Stimulated activated CD8-positive, alpha-beta memory T cell treated with anti-CD3 and anti-CD28 coated beads, Interleukin-4, amount 100 ng/mL, for 24 hours (primary cell): ENCODE measurements at regions not wholly inside any gene's neighbourhood (a gene's known extent, or its start where the extent isn't known, plus 50 kb on each side); places are given as distances from the start of the nearest gene placed in this dataset.
"Not testable (repeated sequence)": the region's sequence is repeated elsewhere in the genome, so short reads cannot be mapped to it uniquely, and the experiment has no call there.

Experiments used
- DNase-seq: peaks from one replicate; pipeline ENCODE4 v3.0.0-alpha.2; 2020; ENCODE audit warnings: low read depth

DNA sequence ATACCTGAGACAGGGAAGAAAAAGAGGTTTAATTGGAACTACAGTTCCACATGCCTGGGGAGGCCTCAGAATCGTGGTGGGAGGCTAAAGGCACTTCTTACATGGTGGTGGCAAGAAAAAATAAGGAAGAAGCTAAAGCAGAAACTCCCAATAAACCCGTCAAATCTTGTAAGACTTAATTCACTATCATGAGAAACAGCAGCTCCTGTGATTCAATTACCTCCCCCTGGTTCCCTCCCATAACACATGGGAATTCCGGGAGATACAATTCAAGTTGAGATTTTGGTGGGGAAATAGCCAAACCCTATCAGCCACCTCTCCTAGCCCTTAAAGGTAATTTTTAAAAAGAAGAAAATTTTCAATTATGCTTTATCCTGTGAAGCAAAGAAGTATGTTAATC lies 728.8 kb downstream of the RNF144A start:
- DNase-seq, result no peak

DNA sequence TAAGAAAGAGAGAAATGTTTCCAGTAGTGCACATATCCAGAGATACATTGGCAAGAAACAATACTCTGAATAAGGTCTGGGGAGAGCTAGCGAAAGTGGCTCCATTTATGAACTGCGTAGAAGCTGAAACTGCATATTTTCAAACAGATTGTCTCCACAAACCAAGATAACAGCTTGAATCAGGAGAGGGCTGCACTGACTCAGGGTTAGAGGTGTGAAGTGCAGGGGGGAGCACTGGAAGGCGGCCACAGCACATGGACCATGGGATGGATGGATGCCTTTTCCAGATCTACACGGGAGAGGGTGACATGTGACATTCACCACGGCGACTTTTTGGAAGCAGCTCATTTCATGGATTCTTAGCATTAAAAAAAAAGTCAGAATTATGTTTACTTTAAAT lies 729.4 kb downstream of the RNF144A start:
- DNase-seq, result no peak

DNA sequence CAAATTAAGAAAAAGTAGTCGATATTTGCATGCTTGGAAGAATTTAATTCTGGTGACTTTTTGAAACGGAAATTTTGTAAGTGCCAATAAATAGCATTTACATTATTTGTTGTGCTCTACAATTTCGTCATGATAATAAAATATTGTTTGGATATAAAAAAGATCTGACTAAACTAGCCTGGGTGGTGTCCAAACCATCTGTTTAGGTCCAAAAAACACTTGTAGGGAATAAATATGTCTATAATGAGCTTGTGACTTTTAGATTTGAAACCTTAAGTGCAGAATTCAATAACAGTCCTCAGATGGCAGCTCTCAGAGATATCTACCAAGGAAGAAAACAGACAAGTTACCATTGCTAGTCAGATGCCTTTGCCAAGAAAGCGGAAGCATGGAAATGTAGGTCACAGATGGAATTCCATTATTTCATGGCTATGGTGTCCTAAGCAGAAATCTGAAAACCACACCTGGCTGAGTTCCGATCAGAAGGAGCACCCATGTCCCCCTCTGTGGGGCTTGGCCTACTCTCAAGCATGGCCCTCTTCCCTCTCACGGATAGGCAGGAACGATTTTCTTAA lies 731.1 kb downstream of the RNF144A start:
- DNase-seq, result no peak

DNA sequence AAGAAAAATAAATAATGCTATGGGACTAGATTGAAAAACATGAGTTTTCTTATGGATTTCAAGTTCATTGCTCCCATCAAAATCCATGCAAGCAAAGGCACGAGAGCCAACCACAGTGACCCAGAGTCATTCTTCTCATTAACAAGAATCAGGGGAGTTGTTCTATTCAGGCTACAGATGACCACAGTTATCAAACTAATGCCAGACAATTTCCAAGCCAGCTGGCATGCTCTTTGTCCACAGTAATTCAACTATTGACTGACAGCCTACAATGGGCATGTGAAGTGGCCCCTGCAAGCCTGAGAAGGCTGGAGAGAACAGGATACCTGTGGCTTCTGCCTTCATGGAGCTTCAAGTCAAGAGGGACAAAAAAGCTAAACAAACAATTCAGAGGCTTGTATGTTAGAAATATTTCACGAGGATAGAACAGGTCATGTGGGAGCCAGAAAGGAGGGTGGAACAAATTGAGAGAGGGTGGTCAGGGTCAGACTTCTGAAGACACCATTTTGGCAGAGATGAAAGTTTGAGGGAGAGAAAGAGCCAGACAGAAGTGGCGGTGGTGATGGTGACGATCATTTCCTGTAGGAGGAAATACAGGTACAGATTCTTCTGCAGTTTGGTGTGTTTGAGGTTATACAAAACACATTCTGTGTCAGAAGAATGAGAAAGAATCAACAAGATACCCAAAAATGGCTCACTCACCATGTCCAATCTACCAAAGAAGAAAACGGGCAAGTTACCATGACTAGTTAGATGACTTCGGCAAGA lies 732.4 kb downstream of the RNF144A start:
- no peak for DNase-seq

DNA sequence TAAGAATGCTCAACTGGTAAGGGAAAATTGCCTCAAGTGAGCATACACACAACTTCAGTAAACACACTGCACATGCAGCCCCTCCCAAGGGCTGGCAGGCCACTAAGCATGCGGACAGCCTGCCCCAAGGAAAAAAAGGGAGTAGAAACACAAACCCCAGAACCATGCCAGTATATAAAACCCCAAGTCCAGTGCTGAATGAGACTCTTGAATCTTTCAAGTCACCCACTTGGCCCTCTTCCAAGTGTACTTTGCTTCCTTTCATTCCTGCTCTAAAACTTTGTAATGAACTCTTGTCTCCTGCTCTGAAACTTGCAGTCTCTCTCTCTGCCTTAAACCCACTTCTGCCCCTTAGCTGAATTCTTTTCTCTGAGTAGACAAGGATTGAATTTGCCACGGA lies 736.4 kb downstream of the RNF144A start:
- DNase-seq, result no peak

DNA sequence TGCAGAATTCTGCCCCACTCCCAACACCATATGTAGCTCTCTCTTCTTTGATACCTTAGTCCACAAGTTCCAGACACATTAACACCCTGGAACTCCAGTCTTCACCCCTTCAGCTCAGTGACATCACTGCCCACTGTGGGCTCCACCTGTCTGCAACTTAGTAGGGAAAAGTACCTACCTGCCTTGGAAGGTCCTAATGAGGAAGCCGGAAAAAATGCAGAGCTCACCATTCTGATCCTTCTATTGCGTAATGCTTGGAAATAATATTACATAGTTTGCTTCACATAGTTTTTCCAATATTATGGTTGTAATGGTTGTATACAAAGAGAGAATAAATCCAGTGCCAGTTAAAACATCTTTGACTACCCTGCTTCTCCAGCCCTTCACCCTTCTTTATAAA lies 738.4 kb downstream of the RNF144A start:
- DNase-seq, result no peak

DNA sequence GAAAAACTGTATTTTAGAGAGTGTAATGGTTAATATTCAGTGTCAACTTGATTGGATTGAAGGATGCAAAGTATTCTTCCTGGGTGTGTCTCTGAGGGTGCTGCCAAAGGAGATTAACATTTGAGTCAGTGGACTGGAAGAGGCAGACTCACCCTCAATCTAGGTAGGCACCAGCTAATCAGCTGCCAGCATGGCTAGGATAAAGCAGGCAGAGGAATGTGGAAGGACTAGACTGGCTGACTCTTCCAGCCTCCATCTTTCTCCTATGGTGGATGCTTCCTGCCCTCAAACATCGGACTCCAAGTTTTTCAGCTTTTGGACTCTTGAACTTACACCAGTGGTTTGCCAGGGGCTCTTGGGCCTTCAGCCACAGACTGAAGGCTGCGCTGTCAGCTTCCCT lies 740.3 kb downstream of the RNF144A start:
- not testable (repeated sequence) for DNase-seq

DNA sequence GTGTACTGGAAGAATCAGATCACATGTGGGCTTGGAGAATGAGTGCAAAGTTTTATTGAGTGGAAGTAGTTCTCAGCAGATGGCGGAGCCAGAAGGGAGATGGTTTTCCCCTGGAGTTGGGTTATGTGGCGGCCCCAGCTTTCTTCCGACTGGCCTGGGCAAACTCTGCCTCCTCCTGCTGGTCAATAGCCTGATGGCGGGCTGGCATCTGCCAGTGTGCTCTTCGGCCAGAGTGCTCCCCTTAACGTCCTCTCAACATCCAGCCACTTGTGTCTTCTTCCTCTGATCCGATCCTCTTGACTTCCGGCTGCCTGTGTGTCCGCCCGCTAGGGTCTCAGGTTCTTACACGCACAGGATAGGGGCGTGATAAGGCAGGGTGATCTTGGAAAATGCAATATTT lies 741.3 kb downstream of the RNF144A start:
- DNase-seq, result no peak

DNA sequence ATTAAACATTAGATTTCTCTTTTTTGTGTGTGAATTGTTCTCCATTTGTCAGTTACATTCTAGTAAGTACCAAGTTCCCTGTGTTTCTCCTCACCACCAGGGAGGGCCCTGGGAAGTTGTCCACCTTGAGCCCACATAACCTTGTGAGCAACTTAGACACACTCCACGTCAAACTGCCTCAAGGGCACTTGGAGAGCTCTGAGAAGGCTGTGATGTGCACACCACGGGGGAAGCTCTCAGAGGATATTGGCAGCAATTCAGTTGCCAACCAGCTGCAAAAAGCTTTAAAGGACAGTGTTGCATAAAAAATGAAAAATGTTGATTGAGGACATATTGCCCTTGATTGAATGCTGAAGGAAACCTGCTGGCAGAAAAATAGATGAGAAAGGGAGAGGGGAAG lies 743.6 kb downstream of the RNF144A start:
- no peak for DNase-seq

DNA sequence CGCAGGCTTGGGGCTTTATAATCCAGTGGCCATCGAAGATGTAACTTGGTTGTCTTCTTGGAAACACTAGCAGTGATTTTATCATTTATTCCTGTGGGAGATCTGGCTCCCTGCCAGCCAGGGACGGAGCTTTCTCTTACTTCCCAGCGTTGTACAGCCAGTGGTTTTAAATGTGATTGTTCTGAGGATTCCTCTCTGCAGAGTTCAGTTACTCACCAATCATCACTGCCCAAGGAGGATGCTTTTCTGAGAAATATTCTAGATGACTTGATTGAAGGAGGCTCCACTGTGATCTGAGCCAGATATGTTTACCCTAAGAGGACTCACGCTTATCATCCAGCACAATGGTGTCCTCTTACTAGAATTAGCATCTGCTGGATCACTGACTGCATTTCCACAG lies 744.3 kb downstream of the RNF144A start:
- DNase-seq, result no peak

DNA sequence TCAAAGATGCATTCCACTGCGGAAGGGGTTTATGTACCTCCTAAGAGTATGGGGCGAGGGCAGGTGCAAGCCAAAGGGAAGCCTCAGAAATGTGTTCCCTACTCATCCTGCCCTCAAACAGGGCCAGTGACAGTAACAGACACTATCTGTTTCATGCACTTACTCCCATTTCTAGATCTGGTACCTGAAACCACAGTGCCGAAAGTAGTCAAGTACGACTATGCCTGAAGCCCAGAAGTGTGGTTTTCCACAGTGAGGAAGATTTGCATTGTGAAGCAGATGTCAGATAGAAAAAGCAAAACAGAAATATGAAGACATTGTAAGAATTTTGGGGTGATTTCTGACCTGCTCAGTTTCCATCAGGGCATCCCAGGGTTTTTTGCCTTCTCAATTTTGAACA lies 748.7 kb downstream of the RNF144A start:
- no peak for DNase-seq

DNA sequence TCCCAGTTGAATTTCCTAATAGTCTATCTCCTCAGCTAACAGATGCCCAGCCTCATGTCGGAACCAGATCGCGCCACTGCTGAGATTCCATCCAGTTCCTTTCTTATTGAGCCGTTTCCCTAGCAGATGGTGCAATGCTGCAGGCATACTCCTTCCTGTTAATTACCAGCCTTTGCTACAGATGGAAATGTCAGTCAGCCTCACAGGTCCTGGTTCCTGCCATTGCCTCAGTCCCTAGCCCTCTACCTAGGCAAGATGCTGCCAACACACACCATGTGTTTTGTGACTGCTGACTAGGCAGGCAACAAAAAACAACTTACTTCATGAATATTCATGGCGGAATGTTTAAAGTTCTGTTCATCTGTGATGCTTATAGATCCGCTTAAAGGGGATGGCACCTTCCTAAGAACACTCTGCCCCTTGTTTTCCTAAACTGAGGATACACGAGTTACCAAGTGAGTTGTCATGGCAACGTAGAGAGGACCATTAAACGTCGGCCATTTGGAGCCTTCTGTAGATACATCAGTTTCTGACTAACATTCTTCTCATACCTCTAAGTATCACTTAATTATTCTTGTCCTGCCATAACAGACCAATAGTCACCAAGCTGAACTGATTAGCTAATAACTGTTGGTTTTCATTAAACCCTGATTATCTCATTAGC lies 749.5 kb downstream of the RNF144A start:
- DNase-seq, result no peak

DNA sequence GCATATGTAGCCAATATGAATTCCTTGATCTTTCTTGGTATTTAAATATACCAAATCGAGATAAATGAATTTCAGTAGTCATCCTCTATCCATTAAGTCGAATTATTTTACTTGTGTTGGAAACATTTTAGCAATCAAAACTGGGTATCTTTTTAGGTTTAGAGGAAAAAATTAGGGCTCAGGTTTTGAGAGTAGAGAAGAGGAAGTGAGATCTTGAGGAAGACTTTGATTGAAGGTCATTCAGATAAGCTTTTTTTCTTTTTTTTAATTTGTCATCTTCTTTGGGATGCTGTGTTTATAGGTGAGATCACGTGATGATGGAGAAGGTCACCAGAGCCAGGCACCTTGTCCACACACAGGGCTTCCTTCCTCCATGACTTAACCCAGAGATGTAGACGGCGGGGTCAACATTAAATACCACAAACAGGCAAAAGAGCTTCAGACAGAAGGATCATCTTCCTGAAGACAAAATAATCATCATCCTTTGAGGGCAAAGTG lies 750.1 kb downstream of the RNF144A start:
- DNase-seq, result no peak

DNA sequence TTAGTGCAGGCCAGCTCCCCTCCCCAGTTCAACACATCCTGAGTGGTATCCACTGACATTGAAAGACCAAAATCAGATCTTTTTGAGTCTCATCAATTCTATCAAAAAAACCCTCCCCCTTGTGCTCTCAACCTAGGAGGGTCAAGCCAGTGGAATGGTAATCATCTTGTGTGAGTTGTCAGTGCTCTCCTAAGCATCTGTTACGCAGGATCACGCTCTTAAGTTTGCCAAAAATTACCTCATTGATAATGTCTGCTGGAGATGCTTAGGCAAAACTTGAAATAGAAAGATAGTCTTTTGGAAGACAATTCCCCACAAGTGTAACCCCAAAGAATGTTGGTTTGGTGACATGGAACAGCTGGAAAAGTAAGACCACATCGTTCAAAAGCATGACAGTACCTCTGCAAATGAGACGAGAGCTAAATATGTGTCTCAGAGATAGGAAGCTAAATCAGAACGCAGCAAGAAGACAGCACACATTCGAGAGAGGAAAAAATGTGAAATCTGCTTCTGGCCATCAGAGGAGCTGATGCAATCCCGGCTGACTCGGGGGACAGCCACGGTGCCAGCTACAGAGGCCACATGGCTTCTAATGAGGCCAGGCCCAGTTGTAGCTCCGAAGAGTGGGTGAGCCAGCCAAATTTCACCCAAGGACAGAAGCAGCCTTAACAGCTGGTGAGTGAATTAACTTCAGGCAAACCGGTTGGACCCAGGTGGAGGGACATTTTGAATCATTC lies 753.9 kb downstream of the RNF144A start:
- DNase-seq, result no peak

DNA sequence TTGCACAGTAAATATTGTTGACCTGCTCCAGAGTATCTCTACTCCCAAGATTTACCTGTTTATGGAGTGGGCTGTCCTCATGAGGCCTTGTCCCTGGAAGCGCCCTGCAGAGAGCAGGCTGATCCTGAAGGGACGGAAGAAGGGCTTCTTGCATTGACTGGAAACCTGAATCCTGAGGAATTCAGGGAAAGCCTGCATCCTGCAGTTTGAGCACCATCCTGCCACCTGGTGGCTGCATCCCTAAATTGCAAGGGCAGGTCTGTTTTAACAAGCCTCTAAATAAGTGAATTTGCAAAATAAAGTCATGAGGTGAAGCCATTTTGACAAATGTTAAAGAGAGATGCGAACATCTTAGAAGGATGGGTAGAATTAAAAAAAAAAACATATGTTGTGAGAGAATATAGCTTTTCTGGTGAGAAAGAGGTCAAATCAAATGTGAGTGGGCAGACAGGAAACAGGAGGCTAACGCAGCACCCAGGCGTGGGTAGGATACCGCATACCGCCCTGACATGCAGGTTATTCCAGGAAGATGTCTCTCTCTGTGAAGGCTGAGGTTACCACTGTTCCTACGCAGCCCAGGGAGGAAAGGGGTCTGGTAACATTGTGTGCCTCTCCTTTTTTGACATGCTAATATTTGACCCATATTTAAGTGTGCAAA lies 754.9 kb downstream of the RNF144A start:
- DNase-seq, result peak; percentile 57

DNA sequence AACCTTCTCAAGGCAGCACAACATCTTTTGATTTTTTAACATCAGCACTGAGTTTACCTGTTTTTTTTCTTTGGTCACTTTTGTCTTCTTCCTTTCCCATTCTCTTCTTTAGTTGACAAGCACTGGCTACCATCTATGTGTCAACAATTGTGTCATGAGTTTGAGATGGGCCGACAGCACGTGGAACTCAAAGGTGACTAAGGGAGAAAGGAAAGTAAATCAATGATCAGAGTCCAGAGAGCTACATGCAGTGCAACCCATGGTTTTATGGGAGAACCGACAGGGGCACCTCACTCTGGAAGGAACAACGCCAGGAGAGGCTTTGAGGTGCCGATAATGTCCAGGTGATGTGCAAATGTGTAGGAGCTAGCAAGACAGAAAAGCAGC lies 755.5 kb downstream of the RNF144A start:
- DNase-seq, result no peak

DNA sequence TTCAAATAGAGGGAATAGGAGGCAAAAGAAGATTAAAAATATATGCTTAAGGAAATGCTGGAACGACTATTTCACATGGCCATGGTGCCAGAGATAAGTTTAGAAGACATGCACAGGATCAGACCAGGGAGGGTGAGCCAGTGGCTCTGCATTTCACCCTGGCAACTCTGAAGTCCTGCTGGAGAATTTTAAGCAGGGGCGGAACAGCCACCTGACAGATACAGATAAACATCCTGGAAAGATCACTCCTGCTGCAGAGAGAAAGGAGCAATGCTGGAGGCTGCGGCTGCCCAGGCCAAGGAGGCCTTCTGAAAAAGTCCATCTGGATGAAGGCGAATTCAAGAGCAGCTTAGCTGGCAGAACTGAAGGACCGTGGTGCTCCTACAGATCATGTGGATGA lies 755.9 kb downstream of the RNF144A start:
- DNase-seq, result no peak

DNA sequence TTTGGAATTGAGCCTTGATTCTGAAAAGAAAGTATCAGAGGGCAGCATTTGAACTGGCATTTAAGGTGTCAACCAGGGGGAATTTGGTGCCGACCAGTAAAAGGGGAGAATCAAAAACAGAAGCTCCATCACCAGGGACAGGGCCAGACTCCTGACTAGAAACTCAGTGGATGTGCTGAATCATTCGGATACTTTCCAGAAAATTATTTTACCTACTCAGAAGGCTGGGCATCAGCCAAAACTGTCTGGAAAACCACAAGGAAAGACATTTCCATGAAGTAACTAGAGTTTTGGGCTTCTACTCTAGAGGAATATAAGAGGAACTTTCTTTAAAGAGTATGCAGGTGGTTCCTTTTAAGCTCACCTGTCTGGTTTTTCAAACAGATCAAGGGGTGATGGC lies 756.6 kb downstream of the RNF144A start:
- DNase-seq, result no peak

DNA sequence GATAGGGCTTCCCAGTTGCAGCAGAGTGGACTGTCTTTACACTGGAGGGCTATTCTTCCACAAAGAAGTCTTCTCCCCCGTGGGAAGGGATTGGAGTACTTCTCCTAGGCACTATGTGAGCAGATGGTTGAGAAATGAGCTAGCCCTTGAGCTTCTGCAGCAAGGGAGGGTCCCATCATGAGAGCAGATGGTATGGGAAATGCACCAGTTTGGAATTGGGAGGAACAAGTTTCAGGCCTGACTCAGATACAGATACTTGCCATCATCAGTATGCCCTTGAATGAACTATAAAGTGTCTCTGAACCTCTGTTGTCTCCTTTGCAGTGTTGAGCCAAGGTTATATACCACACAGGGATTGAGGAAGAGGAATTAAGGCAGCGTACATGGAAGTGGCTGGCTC lies 757.4 kb downstream of the RNF144A start:
- DNase-seq, result no peak

DNA sequence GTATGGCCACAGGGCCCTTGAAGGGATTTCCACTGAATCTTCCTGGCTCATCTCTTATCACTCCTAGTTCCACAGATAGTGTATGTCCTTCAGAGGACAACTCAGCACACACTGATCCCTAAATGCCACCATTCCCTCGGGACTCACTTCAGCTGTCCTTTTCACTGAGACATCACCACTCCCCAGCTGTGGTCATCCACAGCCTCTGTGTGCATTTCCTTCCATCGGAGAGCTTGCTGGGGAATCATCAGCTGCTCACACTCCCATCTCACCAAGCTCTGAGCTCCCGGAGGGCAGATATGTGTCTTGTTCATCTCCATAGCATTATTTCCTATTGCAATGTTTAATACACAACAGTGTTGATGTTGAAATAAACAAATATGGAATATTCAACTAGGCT lies 759.5 kb downstream of the RNF144A start:
- no peak for DNase-seq

DNA sequence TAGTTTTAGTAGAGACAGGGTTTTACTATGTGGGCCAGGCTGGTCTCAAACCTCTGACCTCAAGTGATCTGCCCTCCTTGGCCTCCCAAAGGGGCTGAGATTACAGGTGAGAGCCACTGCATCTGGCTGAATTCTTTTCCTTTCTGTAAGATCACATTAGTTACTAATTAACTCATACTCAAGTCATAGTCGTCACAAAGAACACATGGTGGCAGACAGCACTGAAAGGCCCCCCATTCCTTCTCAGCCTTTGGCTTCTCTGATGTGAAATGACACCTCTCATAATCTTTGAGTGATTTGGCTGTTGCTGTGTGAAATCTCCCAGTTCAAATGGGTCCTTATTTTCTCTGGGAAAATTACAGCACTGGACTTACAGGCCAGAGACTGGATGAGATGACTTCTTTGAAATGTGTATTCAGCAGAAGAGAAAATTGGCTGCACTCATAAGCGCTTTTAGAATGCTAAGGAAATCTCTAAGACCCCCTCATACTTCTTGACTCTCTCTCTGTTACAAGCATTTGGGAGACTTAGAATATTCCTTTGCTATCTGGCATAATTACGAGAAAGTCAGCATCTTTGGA lies 764.8 kb downstream of the RNF144A start:
- no peak for DNase-seq

DNA sequence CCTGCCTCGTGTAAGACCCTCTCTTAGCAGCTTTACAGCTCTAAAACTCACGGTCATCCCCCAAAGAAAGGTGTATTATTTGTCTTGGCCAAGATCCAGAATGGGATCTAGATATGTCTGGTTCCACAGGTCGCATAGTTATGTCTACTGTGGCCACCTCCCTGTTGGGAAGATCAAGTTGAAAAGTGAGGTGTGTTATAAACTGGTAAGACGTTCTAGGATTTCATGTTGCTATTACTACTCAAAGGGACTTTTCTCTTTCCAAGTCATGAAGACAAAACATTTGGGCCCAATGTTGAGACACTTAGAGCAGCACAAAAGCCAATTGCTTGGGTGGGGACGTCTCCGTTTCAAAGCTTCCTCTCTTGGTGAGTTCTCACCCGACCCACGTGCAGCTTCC lies 766.0 kb downstream of the RNF144A start:
- no peak for DNase-seq
